ENCODE measurements at regions not wholly inside any gene's neighbourhood (a gene's known extent, or its start where the extent isn't known, plus 50 kb on each side); places are given as distances from the start of the nearest gene placed in this dataset.

DNA sequence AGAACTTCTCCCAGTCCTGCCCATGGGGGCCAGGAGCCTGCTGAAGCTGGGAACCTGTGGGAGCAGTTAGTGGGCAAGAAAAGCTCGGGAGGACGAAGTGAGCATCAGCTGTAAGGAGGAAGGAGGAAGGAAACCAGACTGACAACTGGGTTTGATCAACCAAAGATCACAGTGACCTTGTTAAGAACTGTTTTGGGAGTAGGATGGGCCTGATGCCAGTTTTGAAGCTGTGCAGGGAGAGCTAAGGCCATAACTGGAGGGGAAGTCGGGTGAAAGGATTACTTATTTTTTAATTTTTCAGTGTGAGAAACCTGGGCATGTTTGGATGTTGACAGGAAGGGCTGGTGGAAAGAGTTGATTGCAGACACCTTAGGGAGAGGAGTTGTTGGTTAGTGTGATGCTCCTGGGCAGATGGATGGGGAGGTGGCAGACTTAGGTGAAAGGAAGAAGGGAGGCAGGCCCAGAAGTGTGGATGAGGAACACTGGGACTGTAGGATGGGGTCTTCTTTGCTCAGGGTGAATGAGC is 58.3 kb upstream of the KLF4 start (continued):
- TF ChIP-seq MAZ (IDR thresholded peaks at IDR 0.05; ENCODE audit: borderline replicate concordance, low read depth, low read length) (no peak), BHLHE40 (IDR thresholded peaks at IDR 0.05; ENCODE audit: low read depth, low read length) (no peak), RFX5 (IDR thresholded peaks at IDR 0.05; ENCODE audit: low read depth, low read length) (no peak)
- TF ChIP-seq, protein P1, sequence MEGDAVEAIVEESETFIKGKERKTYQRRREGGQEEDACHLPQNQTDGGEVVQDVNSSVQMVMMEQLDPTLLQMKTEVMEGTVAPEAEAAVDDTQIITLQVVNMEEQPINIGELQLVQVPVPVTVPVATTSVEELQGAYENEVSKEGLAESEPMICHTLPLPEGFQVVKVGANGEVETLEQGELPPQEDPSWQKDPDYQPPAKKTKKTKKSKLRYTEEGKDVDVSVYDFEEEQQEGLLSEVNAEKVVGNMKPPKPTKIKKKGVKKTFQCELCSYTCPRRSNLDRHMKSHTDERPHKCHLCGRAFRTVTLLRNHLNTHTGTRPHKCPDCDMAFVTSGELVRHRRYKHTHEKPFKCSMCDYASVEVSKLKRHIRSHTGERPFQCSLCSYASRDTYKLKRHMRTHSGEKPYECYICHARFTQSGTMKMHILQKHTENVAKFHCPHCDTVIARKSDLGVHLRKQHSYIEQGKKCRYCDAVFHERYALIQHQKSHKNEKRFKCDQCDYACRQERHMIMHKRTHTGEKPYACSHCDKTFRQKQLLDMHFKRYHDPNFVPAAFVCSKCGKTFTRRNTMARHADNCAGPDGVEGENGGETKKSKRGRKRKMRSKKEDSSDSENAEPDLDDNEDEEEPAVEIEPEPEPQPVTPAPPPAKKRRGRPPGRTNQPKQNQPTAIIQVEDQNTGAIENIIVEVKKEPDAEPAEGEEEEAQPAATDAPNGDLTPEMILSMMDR (conservative IDR thresholded peaks at IDR 0.05; ENCODE audit: low read depth, low read length): no peak
